ENCODE measurements at regions not wholly inside any gene's neighbourhood (a gene's known extent, or its start where the extent isn't known, plus 50 kb on each side); places are given as distances from the start of the nearest gene placed in this dataset.

DNA sequence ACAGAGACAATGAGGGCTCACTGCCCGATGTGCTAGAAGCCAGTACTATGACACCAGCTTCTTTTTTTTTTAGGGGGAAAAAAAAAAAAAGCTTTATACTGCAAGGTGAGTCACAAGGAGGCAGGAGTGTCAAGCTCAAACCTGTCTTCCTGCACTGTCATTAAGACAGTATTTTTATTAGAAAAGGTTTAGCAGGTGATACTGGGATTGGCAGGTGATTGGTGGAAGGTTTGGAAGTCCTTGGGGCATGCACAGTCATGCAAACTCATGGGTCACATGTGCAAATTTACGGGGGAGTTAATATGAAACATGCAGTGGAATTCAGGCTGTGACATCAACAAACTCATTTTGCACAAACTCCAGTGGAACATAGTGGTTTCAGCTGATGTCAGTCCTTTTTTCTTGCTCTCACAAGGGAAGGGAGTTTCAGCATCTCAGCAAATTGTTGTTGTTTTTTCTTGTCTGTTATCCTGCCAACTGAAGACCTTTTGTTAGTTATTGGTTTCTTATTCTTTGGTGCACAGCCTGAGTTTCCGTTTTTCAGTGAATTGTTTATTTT, 530.6 kb downstream of the ANKRD7 start:
- no peaks in the 10 kb centered on the region for H3K27me3 ChIP-seq
- TF ChIP-seq, protein P1, sequence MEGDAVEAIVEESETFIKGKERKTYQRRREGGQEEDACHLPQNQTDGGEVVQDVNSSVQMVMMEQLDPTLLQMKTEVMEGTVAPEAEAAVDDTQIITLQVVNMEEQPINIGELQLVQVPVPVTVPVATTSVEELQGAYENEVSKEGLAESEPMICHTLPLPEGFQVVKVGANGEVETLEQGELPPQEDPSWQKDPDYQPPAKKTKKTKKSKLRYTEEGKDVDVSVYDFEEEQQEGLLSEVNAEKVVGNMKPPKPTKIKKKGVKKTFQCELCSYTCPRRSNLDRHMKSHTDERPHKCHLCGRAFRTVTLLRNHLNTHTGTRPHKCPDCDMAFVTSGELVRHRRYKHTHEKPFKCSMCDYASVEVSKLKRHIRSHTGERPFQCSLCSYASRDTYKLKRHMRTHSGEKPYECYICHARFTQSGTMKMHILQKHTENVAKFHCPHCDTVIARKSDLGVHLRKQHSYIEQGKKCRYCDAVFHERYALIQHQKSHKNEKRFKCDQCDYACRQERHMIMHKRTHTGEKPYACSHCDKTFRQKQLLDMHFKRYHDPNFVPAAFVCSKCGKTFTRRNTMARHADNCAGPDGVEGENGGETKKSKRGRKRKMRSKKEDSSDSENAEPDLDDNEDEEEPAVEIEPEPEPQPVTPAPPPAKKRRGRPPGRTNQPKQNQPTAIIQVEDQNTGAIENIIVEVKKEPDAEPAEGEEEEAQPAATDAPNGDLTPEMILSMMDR (IDR thresholded peaks at IDR 0.05; ENCODE audit: low read depth, low read length), result no peak
- H3K4me3 ChIP-seq, result no peak overlapping the region
- H3K36me3 ChIP-seq, result no peaks in the 10 kb centered on the region
- H3K9me3 ChIP-seq (ENCODE audit: low read depth), result no peaks in the 10 kb centered on the region
- no peak overlapping the region for H3K27ac ChIP-seq
- no peak for DNase-seq (ENCODE audit: low read depth in 1 of 2, low spot score in 1 of 2)
- no peaks in the 10 kb centered on the region for H3K4me1 ChIP-seq (ENCODE audit: low read depth)

DNA sequence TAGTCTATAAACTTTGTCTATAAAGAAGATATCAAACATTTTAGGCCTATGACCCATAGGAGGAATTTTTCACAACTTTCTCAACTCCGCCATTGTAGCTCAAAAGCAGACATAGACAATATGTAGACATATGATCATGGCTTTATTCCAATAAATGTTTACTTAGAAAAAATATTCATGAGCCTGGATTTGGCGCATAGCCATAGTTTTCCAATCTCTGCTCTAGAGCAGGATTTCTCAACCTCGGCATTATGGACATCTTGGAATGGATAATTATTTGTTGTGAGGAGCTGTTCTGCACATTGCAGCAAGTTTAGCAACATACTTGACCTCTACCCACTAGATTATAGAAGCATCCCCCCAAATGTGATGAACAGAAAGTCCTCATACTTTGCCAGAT, 532.6 kb downstream of the ANKRD7 start:
- Histone ChIP-seq H3K9me3 (ENCODE audit: low read depth) (no peaks in the 10 kb centered on the region), H3K4me3 (no peak overlapping the region), H3K27ac (no peak overlapping the region), H3K27me3 (no peaks in the 10 kb centered on the region), H3K4me1 (ENCODE audit: low read depth) (no peaks in the 10 kb centered on the region), H3K36me3 (no peaks in the 10 kb centered on the region)
- TF ChIP-seq, protein P1 (IDR thresholded peaks at IDR 0.05; ENCODE audit: low read depth, low read length), result no peak
- DNase-seq (ENCODE audit: low read depth in 1 of 2, low spot score in 1 of 2), result no peak

DNA sequence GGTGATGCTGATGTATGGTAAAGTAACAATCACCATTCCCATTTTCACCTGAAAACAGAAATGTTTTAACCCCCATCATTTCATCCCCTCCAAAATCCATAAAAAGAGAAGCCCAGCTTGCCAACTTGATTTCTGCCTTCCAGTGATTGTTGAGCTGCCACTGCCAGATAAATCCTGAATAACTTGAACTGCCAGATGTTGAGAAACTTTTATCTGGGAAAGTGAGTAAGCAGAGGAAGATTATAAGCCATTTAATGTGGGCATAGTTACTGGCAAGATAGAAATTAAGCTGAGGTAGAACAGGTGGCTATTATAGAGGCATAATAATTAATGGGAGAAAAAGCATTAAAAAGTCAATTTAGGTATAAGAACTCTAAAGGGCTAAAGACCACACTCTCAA, 534.1 kb downstream of the ANKRD7 start:
- no peaks in the 10 kb centered on the region for H3K9me3 ChIP-seq (ENCODE audit: low read depth)
- TF ChIP-seq, protein P1 (IDR thresholded peaks at IDR 0.05; ENCODE audit: low read depth, low read length), result no peak
- H3K4me1 ChIP-seq (ENCODE audit: low read depth), result no peaks in the 10 kb centered on the region
- H3K4me3 ChIP-seq, result no peak overlapping the region
- DNase-seq (ENCODE audit: low read depth in 1 of 2, low spot score in 1 of 2), result no peak
- no peaks in the 10 kb centered on the region for H3K36me3 ChIP-seq
- H3K27ac ChIP-seq, result no peak overlapping the region
- H3K27me3 ChIP-seq, result no peaks in the 10 kb centered on the region

DNA sequence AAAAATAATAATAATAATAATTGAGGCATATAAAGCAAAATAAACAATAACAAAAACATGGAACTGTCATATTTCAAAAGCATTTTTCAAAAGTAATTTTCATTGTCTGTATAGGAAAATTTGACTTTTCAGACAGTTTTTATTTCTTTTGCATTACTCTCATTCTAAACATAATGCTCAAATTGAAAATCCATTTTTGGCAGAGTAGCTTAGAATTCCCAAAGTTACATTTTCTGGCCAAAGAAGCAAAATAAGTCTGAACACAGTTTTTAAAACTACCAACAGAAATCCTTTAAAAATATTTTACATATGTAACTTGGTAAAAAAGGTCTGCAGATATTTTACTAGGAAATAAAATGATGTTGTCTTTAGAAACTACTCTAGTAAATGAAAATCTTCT, 535.4 kb downstream of the ANKRD7 start:
- H3K4me3 ChIP-seq, result no peak overlapping the region
- H3K27ac ChIP-seq, result no peak overlapping the region
- H3K9me3 ChIP-seq (ENCODE audit: low read depth), result no peaks in the 10 kb centered on the region
- H3K27me3 ChIP-seq, result no peaks in the 10 kb centered on the region
- no peak for DNase-seq (ENCODE audit: low read depth in 1 of 2, low spot score in 1 of 2)
- TF ChIP-seq, protein P1 (IDR thresholded peaks at IDR 0.05; ENCODE audit: low read depth, low read length), result no peak
- H3K4me1 ChIP-seq (ENCODE audit: low read depth), result no peaks in the 10 kb centered on the region
- no peaks in the 10 kb centered on the region for H3K36me3 ChIP-seq

DNA sequence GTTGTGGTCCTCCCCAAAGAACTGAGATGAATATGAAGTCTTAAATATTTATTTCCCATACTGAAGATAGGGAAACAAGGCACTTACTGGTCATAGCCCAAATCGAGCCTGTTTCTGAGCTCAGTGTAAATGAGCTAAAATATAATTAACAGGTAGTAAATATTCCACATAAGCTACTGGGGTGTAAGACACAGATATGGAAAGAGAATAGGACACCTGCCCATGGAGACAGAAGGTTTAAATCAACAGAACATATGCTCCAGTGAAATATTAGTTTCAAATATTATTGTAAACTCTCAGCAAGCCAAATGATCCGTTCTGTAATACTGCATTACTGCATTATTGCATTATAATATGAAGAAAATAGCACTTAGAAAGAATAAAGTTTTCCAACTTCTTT, 537.9 kb downstream of the ANKRD7 start:
- Histone ChIP-seq H3K4me1 (ENCODE audit: low read depth) (no peaks in the 10 kb centered on the region), H3K9me3 (ENCODE audit: low read depth) (no peaks in the 10 kb centered on the region), H3K27ac (no peak overlapping the region), H3K27me3 (no peaks in the 10 kb centered on the region), H3K36me3 (no peaks in the 10 kb centered on the region), H3K4me3 (no peak overlapping the region)
- DNase-seq (ENCODE audit: low read depth in 1 of 2, low spot score in 1 of 2), result no peak
- TF ChIP-seq, protein P1 (IDR thresholded peaks at IDR 0.05; ENCODE audit: low read depth, low read length), result no peak

DNA sequence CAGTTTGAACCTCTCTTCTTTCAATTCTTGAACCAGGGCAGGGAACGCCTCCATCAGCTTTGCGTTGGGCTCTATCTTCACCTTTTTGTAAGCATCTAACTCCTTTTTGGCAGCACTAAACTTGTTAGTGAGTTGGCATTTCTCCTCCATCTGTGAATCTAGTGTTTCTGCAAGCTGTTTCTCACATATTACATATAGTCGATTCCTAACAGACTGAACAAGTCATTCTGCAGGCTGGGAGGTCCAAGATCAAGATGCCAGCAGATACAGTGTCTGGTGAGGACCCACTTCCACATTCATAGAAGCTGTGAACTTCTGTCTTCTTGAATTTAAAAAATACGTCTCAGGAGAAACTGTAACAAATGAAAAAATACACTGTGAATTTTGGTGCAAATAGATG, 539.7 kb downstream of the ANKRD7 start:
- TF ChIP-seq, protein P1 (IDR thresholded peaks at IDR 0.05; ENCODE audit: low read depth, low read length), result no peak
- no peak overlapping the region for H3K4me3 ChIP-seq
- H3K4me1 ChIP-seq (ENCODE audit: low read depth), result no peaks in the 10 kb centered on the region
- H3K27ac ChIP-seq, result no peak overlapping the region
- no peak for DNase-seq (ENCODE audit: low read depth in 1 of 2, low spot score in 1 of 2)
- H3K36me3 ChIP-seq, result no peaks in the 10 kb centered on the region
- no peaks in the 10 kb centered on the region for H3K27me3 ChIP-seq
- H3K9me3 ChIP-seq (ENCODE audit: low read depth), result no peaks in the 10 kb centered on the region

All from cardiac muscle cell (in vitro differentiated cells and primary cell).